Adipocyte (in vitro differentiated cells): ENCODE measurements at regions not wholly inside any gene's neighbourhood (a gene's known extent, or its start where the extent isn't known, plus 50 kb on each side); places are given as distances from the start of the nearest gene placed in this dataset.

ENCODE experiments used
- DNase-seq: peaks from one replicate; pipeline ENCODE4 v3.0.0-alpha.2; 2015; ENCODE audit warnings: low read depth
- H3K27me3 ChIP-seq: replicated peaks from 2 replicates; pipeline ENCODE4 v1.7.0; 2013; ENCODE audit warnings: mild to moderate bottlenecking, low read length, moderate library complexity; ENCODE audit not compliant: control insufficient read depth, insufficient read depth
- H3K36me3 ChIP-seq: 2 replicates; pipeline ENCODE4 v1.7.0; 2013; ENCODE audit warnings: low read length, mild to moderate bottlenecking, moderate library complexity; ENCODE audit not compliant: control insufficient read depth, insufficient read depth, severe bottlenecking
- H3K4me1 ChIP-seq: 2 replicates; pipeline ENCODE4 v1.7.0; 2013; ENCODE audit warnings: mild to moderate bottlenecking, low read length, moderate library complexity; ENCODE audit not compliant: control insufficient read depth, insufficient read depth
- H3K4me3 ChIP-seq: 2 replicates; pipeline ENCODE4 v1.7.0; 2013; ENCODE audit warnings: mild to moderate bottlenecking, low read length, moderate library complexity
- H3K9ac ChIP-seq: 2 replicates; pipeline ENCODE4 v1.7.0; 2013; ENCODE audit warnings: mild to moderate bottlenecking, low read length, moderate library complexity
- H3K9me3 ChIP-seq: 2 replicates; pipeline ENCODE4 v1.7.0; 2013; ENCODE audit warnings: mild to moderate bottlenecking, low read length, moderate library complexity; ENCODE audit not compliant: control insufficient read depth

GRCh38 chr1:99527078-99527477 lies 118.8 kb upstream of the PALMD start:
- peak; percentile 67 for DNase-seq
- H3K4me1 ChIP-seq, result peaks cover 16% of the 10 kb centered on the region
- H3K4me3 ChIP-seq, result no peak overlapping the region
- H3K9ac ChIP-seq, result peak overlapping the region; percentile 58
- no peaks in the 10 kb centered on the region for H3K27me3 ChIP-seq
- no peaks in the 10 kb centered on the region for H3K36me3 ChIP-seq
- no peaks in the 10 kb centered on the region for H3K9me3 ChIP-seq

DNA sequence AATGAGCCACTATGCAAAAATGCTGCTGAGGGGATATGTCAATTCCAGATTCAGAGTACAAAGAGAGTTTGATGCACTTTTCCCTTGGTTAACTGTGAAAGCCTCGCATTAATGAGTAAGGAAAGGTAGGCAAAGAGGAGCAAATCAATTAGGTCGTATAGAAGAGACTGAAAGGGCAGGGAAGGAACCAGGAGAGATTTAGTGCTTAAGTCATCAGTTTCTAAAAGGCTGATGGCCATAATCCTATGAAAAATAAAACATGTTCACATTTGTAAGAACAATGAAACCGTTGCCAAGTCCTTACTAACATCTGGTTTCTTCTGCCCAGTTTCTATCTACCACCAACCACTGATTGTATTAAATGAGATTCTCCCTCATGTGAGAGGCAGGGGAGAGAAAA lies 118.4 kb upstream of the PALMD start:
- peak overlapping the region; percentile 58 for H3K9ac ChIP-seq
- DNase-seq, result no peak
- peaks cover 16% of the 10 kb centered on the region for H3K4me1 ChIP-seq
- H3K4me3 ChIP-seq, result no peak overlapping the region
- no peaks in the 10 kb centered on the region for H3K27me3 ChIP-seq
- H3K36me3 ChIP-seq, result no peaks in the 10 kb centered on the region
- no peaks in the 10 kb centered on the region for H3K9me3 ChIP-seq

- DNase-seq, result no peak
- H3K27me3 ChIP-seq, result no peaks in the 10 kb centered on the region
- no peaks in the 10 kb centered on the region for H3K36me3 ChIP-seq
- H3K9ac ChIP-seq, result no peak overlapping the region
- H3K4me1 ChIP-seq, result peaks cover 19% of the 10 kb centered on the region
- H3K9me3 ChIP-seq, result no peaks in the 10 kb centered on the region
- H3K4me3 ChIP-seq, result no peak overlapping the region
These were observed 116.9 kb upstream of the PALMD start for GRCh38 chr1:99529002-99529401.

- Histone ChIP-seq H3K36me3 (no peaks in the 10 kb centered on the region), H3K4me3 (no peak overlapping the region), H3K27me3 (no peaks in the 10 kb centered on the region), H3K9me3 (no peaks in the 10 kb centered on the region), H3K9ac (no peak overlapping the region), H3K4me1 (peaks cover 26% of the 10 kb centered on the region)
- DNase-seq, result no peak
These were observed 114.2 kb upstream of the PALMD start for GRCh38 chr1:99531578-99532275.

DNA sequence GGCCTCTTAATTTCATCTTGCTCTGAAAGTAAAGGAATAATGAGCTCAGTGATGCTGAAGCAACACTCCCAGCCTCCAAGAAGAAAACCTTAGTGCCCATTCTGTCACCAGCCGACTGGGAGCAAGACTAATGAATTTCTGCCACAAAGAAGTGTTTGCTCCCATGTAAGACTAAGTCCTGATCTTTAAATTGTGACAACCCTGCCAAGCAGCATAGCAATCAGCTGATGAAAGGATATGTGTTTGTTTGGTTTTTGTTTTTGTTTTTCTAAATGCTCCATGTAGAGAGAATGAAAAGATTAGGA lies 113.7 kb upstream of the PALMD start:
- Histone ChIP-seq H3K27me3 (no peaks in the 10 kb centered on the region), H3K4me3 (no peak overlapping the region), H3K4me1 (peaks cover 23% of the 10 kb centered on the region), H3K9ac (no peak overlapping the region), H3K36me3 (no peaks in the 10 kb centered on the region), H3K9me3 (no peaks in the 10 kb centered on the region)
- DNase-seq, result no peak

DNA sequence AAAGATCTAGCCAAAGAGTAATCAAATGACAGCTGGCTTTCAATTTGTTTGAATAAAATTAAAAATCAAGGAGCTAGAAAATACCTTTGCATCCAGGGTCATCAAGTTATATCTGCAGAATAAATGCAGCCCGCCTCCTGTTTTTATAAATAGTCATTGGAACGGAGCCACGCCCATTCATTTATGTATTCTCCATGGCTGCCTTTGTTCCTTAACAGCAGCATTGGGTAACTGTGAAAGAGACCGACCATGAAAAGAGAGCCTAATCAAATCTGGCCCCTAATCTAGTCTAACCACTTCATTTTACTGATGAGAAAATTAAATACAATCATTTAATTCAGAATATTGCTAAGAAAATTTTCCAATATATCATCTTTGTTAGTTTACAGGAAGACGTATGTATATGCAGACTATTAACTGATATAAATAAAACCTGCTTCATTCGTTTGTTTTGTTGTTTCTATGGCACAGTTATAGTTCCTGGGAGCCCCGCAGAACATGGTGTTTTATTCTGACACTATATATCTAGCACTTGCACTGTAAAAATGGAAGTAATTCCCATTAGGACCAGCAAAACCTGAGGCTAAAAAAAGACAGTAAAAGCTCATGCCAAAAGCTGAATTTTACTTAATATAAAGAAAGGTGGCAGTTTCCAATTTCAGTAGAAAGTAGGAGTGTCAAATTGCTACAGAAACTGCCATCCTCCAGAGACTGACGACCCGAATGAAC lies 111.8 kb upstream of the PALMD start:
- no peaks in the 10 kb centered on the region for H3K36me3 ChIP-seq
- no peaks in the 10 kb centered on the region for H3K27me3 ChIP-seq
- peak overlapping the region; percentile 47 for H3K9ac ChIP-seq
- peak overlapping the region; percentile 2 for H3K4me3 ChIP-seq
- no peak for DNase-seq
- H3K4me1 ChIP-seq, result peaks cover 18% of the 10 kb centered on the region
- no peaks in the 10 kb centered on the region for H3K9me3 ChIP-seq

DNA sequence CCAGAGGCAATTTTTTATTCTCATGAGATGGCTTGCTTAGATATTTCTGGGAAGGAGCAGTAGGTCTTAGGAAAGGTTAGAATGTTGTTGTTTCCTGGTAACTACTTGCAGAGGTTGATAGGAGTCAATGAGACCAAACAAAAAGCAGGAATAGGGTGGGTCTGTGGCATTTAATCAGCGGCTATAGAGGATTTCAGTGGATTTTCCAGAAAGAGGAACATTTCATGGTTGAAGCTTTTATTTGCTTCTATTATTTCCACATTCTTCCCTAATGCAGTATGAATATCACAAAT lies 111.3 kb upstream of the PALMD start:
- Histone ChIP-seq H3K4me3 (peak overlapping the region; percentile 2), H3K9ac (peak overlapping the region; percentile 47), H3K4me1 (peaks cover 18% of the 10 kb centered on the region)

GRCh38 chr1:99535470-99536164 lies 110.3 kb upstream of the PALMD start:
- no peak overlapping the region for H3K9ac ChIP-seq
- no peak for DNase-seq
- peaks cover 18% of the 10 kb centered on the region for H3K4me1 ChIP-seq
- no peaks in the 10 kb centered on the region for H3K27me3 ChIP-seq
- no peaks in the 10 kb centered on the region for H3K36me3 ChIP-seq
- no peak overlapping the region for H3K4me3 ChIP-seq
- H3K9me3 ChIP-seq, result no peaks in the 10 kb centered on the region

More for the DNA sequence above, 111.3 kb upstream of the PALMD start:
- Histone ChIP-seq H3K27me3 (no peaks in the 10 kb centered on the region), H3K36me3 (no peaks in the 10 kb centered on the region), H3K9me3 (no peaks in the 10 kb centered on the region)
- no peak for DNase-seq

- Histone ChIP-seq H3K4me1 (peaks cover 18% of the 10 kb centered on the region), H3K27me3 (no peaks in the 10 kb centered on the region), H3K4me3 (no peak overlapping the region), H3K36me3 (no peaks in the 10 kb centered on the region), H3K9me3 (no peaks in the 10 kb centered on the region), H3K9ac (no peak overlapping the region)
- DNase-seq, result no peak
These were observed 107.9 kb upstream of the PALMD start for GRCh38 chr1:99537886-99538617.

- no peak for DNase-seq
- Histone ChIP-seq H3K4me1 (peaks cover 18% of the 10 kb centered on the region), H3K9ac (no peak overlapping the region), H3K36me3 (no peaks in the 10 kb centered on the region), H3K4me3 (no peak overlapping the region), H3K27me3 (no peaks in the 10 kb centered on the region), H3K9me3 (no peaks in the 10 kb centered on the region)
These were observed 107.3 kb upstream of the PALMD start for GRCh38 chr1:99538618-99538956.

DNA sequence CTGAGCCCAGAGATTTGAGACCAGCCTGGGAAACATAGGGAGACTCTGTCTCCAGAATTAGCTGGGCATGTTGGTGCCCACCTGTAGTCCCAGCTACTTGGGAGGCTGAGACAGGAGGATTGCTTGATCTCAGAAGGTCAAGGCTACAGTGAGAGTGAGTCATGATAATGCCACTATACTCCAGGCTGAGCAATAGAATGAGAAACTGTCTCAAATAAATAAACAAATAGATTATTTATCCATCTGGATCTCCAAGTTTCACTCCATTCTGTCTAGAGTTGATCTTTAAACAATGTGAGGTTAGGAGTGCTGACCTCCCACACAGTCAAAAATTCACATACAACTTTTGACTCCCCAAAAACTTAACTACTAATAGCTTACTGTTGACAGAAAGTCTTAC lies 106.8 kb upstream of the PALMD start:
- Histone ChIP-seq H3K36me3 (no peaks in the 10 kb centered on the region), H3K4me1 (peaks cover 15% of the 10 kb centered on the region), H3K9me3 (no peaks in the 10 kb centered on the region), H3K27me3 (no peaks in the 10 kb centered on the region), H3K9ac (no peak overlapping the region), H3K4me3 (no peak overlapping the region)
- no peak for DNase-seq
